ENCODE measurements at regions not wholly inside any gene's neighbourhood (a gene's known extent, or its start where the extent isn't known, plus 50 kb on each side); places are given as distances from the start of the nearest gene placed in this dataset.

GRCh38 chr2:195038153-195038552 is 618.9 kb upstream of the SLC39A10 start:
- H3K9me3 ChIP-seq = no peaks in the 10 kb centered on the region
- H3K36me3 ChIP-seq = no peaks in the 10 kb centered on the region
- no peak for TF ChIP-seq CTCF (IDR thresholded peaks at IDR 0.05)
- H3K27me3 ChIP-seq = no peaks in the 10 kb centered on the region
- no peak overlapping the region for H3K4me3 ChIP-seq (ENCODE audit: low read depth in 1 of 2, low read length in 1 of 2)
- H3K27ac ChIP-seq = no peak overlapping the region
- H3K4me1 ChIP-seq (ENCODE audit: control insufficient read depth in 1 of 2, insufficient read depth in 1 of 2, low read depth in 1 of 2, low read length in 1 of 2) = no peaks in the 10 kb centered on the region

- Histone ChIP-seq H3K27ac (no peak overlapping the region), H3K36me3 (no peaks in the 10 kb centered on the region), H3K4me3 (ENCODE audit: low read depth in 1 of 2, low read length in 1 of 2) (no peak overlapping the region), H3K9me3 (no peaks in the 10 kb centered on the region), H3K4me1 (ENCODE audit: control insufficient read depth in 1 of 2, insufficient read depth in 1 of 2, low read depth in 1 of 2, low read length in 1 of 2) (no peaks in the 10 kb centered on the region), H3K27me3 (no peaks in the 10 kb centered on the region)
- no peak for TF ChIP-seq CTCF (IDR thresholded peaks at IDR 0.05)
Measured at GRCh38 chr2:195037045-195037444, 620.0 kb upstream of the SLC39A10 start.

GRCh38 chr2:195031411-195031810 is 625.6 kb upstream of the SLC39A10 start:
- Histone ChIP-seq H3K27ac (no peak overlapping the region), H3K27me3 (no peaks in the 10 kb centered on the region), H3K4me1 (ENCODE audit: control insufficient read depth in 1 of 2, insufficient read depth in 1 of 2, low read depth in 1 of 2, low read length in 1 of 2) (no peaks in the 10 kb centered on the region), H3K9me3 (no peaks in the 10 kb centered on the region), H3K4me3 (ENCODE audit: low read depth in 1 of 2, low read length in 1 of 2) (no peak overlapping the region), H3K36me3 (no peaks in the 10 kb centered on the region)
- no peak for TF ChIP-seq CTCF (IDR thresholded peaks at IDR 0.05)

- H3K4me1 ChIP-seq (ENCODE audit: control insufficient read depth in 1 of 2, insufficient read depth in 1 of 2, low read depth in 1 of 2, low read length in 1 of 2) = no peaks in the 10 kb centered on the region
- H3K27me3 ChIP-seq = no peaks in the 10 kb centered on the region
- H3K9me3 ChIP-seq = no peaks in the 10 kb centered on the region
- H3K27ac ChIP-seq = no peak overlapping the region
- H3K4me3 ChIP-seq (ENCODE audit: low read depth in 1 of 2, low read length in 1 of 2) = no peak overlapping the region
- H3K36me3 ChIP-seq = no peaks in the 10 kb centered on the region
- no peak for TF ChIP-seq CTCF (IDR thresholded peaks at IDR 0.05)
Measured at GRCh38 chr2:195029804-195030654, 627.0 kb upstream of the SLC39A10 start.

- Histone ChIP-seq H3K4me1 (ENCODE audit: control insufficient read depth in 1 of 2, insufficient read depth in 1 of 2, low read depth in 1 of 2, low read length in 1 of 2) (no peaks in the 10 kb centered on the region), H3K4me3 (ENCODE audit: low read depth in 1 of 2, low read length in 1 of 2) (no peak overlapping the region), H3K9me3 (no peaks in the 10 kb centered on the region), H3K27me3 (no peaks in the 10 kb centered on the region), H3K27ac (no peak overlapping the region), H3K36me3 (no peaks in the 10 kb centered on the region)
- TF ChIP-seq CTCF (IDR thresholded peaks at IDR 0.05) = no peak
Measured at GRCh38 chr2:195027947-195028346, 629.1 kb upstream of the SLC39A10 start.
